Neural progenitor cell (in vitro differentiated cells): ENCODE measurements at regions not wholly inside any gene's neighbourhood (a gene's known extent, or its start where the extent isn't known, plus 50 kb on each side); places are given as distances from the start of the nearest gene placed in this dataset.

Experiments
- DNase-seq: peaks from one replicate; pipeline ENCODE4 v3.0.0-alpha.2; 2016; ENCODE audit warnings: low spot score
- H2AFZ ChIP-seq: fragments of 200-600 bp; sonication (generic); replicated peaks from 2 replicates; pipeline ENCODE4 v1.6.1; 2016; ENCODE audit warnings: antibody characterized with exemption
- H3F3A ChIP-seq: fragments of 200-600 bp; sonication (generic); 2 replicates; pipeline ENCODE4 v1.6.1; 2016; ENCODE audit warnings: antibody characterized with exemption, low read depth
- H3K27ac ChIP-seq: fragments of 200-600 bp; sonication (generic); 2 replicates; pipeline ENCODE4 v1.5.1; 2016; ENCODE audit warnings: mild to moderate bottlenecking
- H3K27me3 ChIP-seq: fragments of 200-600 bp; sonication (generic); 2 replicates; pipeline ENCODE4 v1.6.1; 2016; ENCODE audit warnings: mild to moderate bottlenecking, moderate library complexity
- H3K36me3 ChIP-seq: fragments of 200-600 bp; sonication (generic); 2 replicates; pipeline ENCODE4 v1.5.1; 2016
- H3K4me1 ChIP-seq: fragments of 200-600 bp; sonication (generic); 2 replicates; pipeline ENCODE4 v1.6.1; 2016; ENCODE audit warnings: mixed run types
- H3K4me2 ChIP-seq: fragments of 200-600 bp; sonication (generic); 2 replicates; pipeline ENCODE4 v1.6.1; 2016
- H3K4me3 ChIP-seq: fragments of 200-600 bp; sonication (generic); 2 replicates; pipeline ENCODE4 v1.5.1; 2016
- H3K79me2 ChIP-seq: fragments of 200-600 bp; sonication (generic); 2 replicates; pipeline ENCODE4 v1.6.1; 2016; ENCODE audit warnings: low read depth
- H3K9ac ChIP-seq: fragments of 200-600 bp; sonication (generic); 2 replicates; pipeline ENCODE4 v1.6.1; 2016
- H3K9me3 ChIP-seq: fragments of 200-600 bp; sonication (generic); 2 replicates; pipeline ENCODE4 v1.5.1; 2016; ENCODE audit warnings: low read depth
- H4K20me1 ChIP-seq: fragments of 200-600 bp; sonication (generic); 2 replicates; pipeline ENCODE4 v1.6.1; 2016; ENCODE audit warnings: low read depth
- H3K27ac Mint-ChIP-seq: 3 replicates; pipeline ENCODE4 v1.8.0; 2021; ENCODE audit warnings: mixed read lengths
- H3K27me3 Mint-ChIP-seq: 2 replicates; pipeline ENCODE4 v1.8.0; 2022; ENCODE audit warnings: low read depth, mild to moderate bottlenecking, inconsistent platforms, moderate library complexity, mixed read lengths; ENCODE audit not compliant: insufficient read depth
- H3K36me3 Mint-ChIP-seq: 3 replicates; pipeline ENCODE4 v1.8.0; 2021; ENCODE audit warnings: mixed read lengths
- H3K4me1 Mint-ChIP-seq: 3 replicates; pipeline ENCODE4 v1.8.0; 2021; ENCODE audit warnings: mixed read lengths
- H3K4me3 Mint-ChIP-seq: 3 replicates; pipeline ENCODE4 v1.8.0; 2021; ENCODE audit warnings: mild to moderate bottlenecking, moderate library complexity, mixed read lengths
- H3K9me3 Mint-ChIP-seq: 3 replicates; pipeline ENCODE4 v1.8.0; 2020; ENCODE audit warnings: mixed read lengths
- EZH2 ChIP-seq: fragments of 200-600 bp; sonication (generic); IDR thresholded peaks from 2 replicates; pipeline ENCODE4 v1.6.1; 2017; ENCODE audit warnings: antibody characterized with exemption, mild to moderate bottlenecking, moderate library complexity
- EZH2phosphoT487 ChIP-seq: fragments of 200-600 bp; sonication (generic); IDR thresholded peaks from 2 replicates; pipeline ENCODE4 v1.6.1; 2017; ENCODE audit warnings: antibody characterized with exemption
- TF ChIP-seq, protein P1 (sequence below): fragments of 200-600 bp; sonication (generic); IDR thresholded peaks from 2 replicates; pipeline ENCODE4 v1.5.1; 2017; ENCODE audit warnings: antibody characterized with exemption, mild to moderate bottlenecking

DNA sequence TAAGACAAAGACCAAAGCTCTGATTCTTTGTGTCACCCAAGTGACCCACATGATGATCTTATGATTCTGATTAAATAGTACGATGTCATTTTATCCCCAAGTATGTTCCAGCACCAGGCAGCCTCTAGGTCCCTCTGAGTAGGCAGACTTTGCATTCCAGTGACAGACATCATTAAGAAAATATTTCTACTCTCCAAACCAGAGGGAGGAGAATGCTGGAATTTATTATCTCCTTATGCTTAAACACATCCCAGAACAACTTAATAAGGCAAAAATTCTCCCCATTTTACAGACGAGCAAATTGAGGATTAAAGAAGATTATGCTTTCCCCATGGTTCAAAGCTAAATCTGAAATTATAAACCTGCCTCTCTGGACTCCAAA, 192.8 kb upstream of the CDH11 start:
- H3K4me3 Mint-ChIP-seq: no peak overlapping the region
- H3K4me2 ChIP-seq: no peak overlapping the region

DNA sequence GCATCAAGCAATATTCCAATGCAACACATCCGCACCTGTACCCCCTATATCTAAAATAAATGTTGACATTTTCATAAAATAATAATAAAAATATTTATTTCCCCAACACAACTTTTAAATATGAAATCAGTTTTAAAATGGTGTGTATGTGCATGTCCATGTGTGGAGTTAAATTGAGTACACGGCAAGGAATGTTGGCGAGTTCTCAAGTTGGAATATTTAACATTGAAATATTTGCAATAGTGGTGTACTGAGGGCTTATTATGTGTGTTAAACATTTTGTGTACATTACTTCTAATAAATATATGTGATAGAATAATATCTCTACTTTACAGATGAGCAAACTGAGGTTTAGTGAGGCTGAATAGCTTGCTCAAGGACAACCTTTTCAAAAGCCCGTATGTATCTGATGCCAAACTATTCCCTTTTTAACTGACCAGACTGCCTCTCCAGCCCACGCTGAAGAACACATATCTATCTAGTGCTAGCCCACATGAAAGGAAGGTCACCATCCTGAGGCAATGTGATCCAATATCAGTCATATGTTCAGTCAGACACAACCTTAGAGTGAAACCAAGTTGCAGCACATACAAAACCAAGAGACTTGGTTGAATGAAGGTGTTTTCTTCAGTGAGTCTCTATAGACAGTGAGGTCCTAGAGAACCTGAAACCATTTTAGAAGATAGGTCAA, 192.2 kb upstream of the CDH11 start:
- Histone ChIP-seq H3K27ac (no peak overlapping the region), H3K9ac (no peak overlapping the region), H4K20me1 (no peaks in the 10 kb centered on the region), H3K4me2 (no peak overlapping the region), H3K79me2 (no peaks in the 10 kb centered on the region), H3K4me3 (no peak overlapping the region), H3K4me1 (peaks cover 12% of the 10 kb centered on the region), H3F3A (peaks cover 11% of the 10 kb centered on the region), H3K9me3 (no peaks in the 10 kb centered on the region), H3K27me3 (no peaks in the 10 kb centered on the region), H3K36me3 (no peaks in the 10 kb centered on the region), H2AFZ (no peak overlapping the region)
- no peak for DNase-seq
- H3K27ac Mint-ChIP-seq: no peak overlapping the region
- H3K27me3 Mint-ChIP-seq: no peaks in the 10 kb centered on the region
- peaks cover 7% of the 10 kb centered on the region for H3K9me3 Mint-ChIP-seq
- H3K36me3 Mint-ChIP-seq: no peaks in the 10 kb centered on the region
- H3K4me1 Mint-ChIP-seq: peaks cover 15% of the 10 kb centered on the region
- TF ChIP-seq, protein P1, sequence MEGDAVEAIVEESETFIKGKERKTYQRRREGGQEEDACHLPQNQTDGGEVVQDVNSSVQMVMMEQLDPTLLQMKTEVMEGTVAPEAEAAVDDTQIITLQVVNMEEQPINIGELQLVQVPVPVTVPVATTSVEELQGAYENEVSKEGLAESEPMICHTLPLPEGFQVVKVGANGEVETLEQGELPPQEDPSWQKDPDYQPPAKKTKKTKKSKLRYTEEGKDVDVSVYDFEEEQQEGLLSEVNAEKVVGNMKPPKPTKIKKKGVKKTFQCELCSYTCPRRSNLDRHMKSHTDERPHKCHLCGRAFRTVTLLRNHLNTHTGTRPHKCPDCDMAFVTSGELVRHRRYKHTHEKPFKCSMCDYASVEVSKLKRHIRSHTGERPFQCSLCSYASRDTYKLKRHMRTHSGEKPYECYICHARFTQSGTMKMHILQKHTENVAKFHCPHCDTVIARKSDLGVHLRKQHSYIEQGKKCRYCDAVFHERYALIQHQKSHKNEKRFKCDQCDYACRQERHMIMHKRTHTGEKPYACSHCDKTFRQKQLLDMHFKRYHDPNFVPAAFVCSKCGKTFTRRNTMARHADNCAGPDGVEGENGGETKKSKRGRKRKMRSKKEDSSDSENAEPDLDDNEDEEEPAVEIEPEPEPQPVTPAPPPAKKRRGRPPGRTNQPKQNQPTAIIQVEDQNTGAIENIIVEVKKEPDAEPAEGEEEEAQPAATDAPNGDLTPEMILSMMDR: no peak
- TF ChIP-seq EZH2phosphoT487 (no peak), EZH2 (no peak)
- no peak overlapping the region for H3K4me3 Mint-ChIP-seq

More for the DNA sequence above, 192.8 kb upstream of the CDH11 start:
- peaks cover 17% of the 10 kb centered on the region for H3K4me1 ChIP-seq
- no peaks in the 10 kb centered on the region for H3K27me3 ChIP-seq
- peaks cover 17% of the 10 kb centered on the region for H3K4me1 Mint-ChIP-seq
- no peaks in the 10 kb centered on the region for H4K20me1 ChIP-seq
- no peaks in the 10 kb centered on the region for H3K27me3 Mint-ChIP-seq
- no peak overlapping the region for H3K27ac ChIP-seq
- TF ChIP-seq EZH2 (no peak), EZH2phosphoT487 (no peak)
- TF ChIP-seq, protein P1: no peak
- H3F3A ChIP-seq: peaks cover 16% of the 10 kb centered on the region
- H3K36me3 Mint-ChIP-seq: no peaks in the 10 kb centered on the region
- H3K36me3 ChIP-seq: no peaks in the 10 kb centered on the region
- no peak for DNase-seq
- no peaks in the 10 kb centered on the region for H3K9me3 ChIP-seq
- no peak overlapping the region for H2AFZ ChIP-seq
- no peak overlapping the region for H3K27ac Mint-ChIP-seq
- no peak overlapping the region for H3K9ac ChIP-seq
- no peak overlapping the region for H3K4me3 ChIP-seq
- peaks cover 7% of the 10 kb centered on the region for H3K9me3 Mint-ChIP-seq
- no peaks in the 10 kb centered on the region for H3K79me2 ChIP-seq

DNA sequence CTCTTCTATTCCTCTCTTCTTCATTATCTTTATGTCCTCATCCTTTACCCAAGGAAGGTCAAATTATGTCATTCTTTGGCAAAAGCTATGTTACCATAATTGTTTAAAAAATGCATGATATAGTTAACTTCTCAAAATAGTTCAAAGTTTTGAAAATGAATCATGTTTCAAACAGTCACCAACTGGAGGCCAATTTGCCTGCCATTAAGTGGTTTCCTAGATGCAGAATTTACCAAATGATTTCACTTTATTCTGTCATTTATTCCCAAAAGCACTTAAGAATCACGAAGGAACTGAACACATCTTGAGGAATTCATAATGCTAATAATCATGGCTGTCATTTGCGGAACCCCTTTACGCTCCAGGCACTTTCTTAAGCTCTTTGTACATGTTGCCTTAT, 190.9 kb upstream of the CDH11 start:
- TF ChIP-seq EZH2phosphoT487 (no peak), EZH2 (no peak)
- TF ChIP-seq, protein P1: no peak
- no peak overlapping the region for H3K27ac Mint-ChIP-seq

More for the DNA sequence above, 190.9 kb upstream of the CDH11 start:
- H3K9me3 Mint-ChIP-seq: peaks cover 7% of the 10 kb centered on the region
- H3K36me3 ChIP-seq: no peaks in the 10 kb centered on the region
- no peaks in the 10 kb centered on the region for H3K9me3 ChIP-seq
- H3K4me1 ChIP-seq: no peaks in the 10 kb centered on the region
- no peak for DNase-seq
- H3F3A ChIP-seq: no peaks in the 10 kb centered on the region
- no peaks in the 10 kb centered on the region for H3K36me3 Mint-ChIP-seq
- H3K9ac ChIP-seq: no peak overlapping the region
- H3K4me3 ChIP-seq: no peak overlapping the region
- H3K27me3 ChIP-seq: no peaks in the 10 kb centered on the region
- no peaks in the 10 kb centered on the region for H3K79me2 ChIP-seq
- H3K4me1 Mint-ChIP-seq: peaks cover 8% of the 10 kb centered on the region
- no peaks in the 10 kb centered on the region for H4K20me1 ChIP-seq
- no peak overlapping the region for H3K4me2 ChIP-seq
- no peak overlapping the region for H2AFZ ChIP-seq
- no peaks in the 10 kb centered on the region for H3K27me3 Mint-ChIP-seq
- H3K4me3 Mint-ChIP-seq: no peak overlapping the region
- no peak overlapping the region for H3K27ac ChIP-seq
